Common myeloid progenitor, CD34-positive (primary cell): ENCODE measurements at regions not wholly inside any gene's neighbourhood (a gene's known extent, or its start where the extent isn't known, plus 50 kb on each side); places are given as distances from the start of the nearest gene placed in this dataset.

Source experiments
- CTCF ChIA-PET: fragments of 350-600 bp; sonication (Branson Sonifier 250); formaldehyde crosslinking; loops from one replicate; lab custom pipeline; 2021; ENCODE audit warnings: antibody characterized with exemption; lab: Charles Lee
- POLR2A ChIA-PET: fragments of 350-600 bp; sonication (Branson Sonifier 250); formaldehyde crosslinking; loops from one replicate; lab custom pipeline; 2021; ENCODE audit warnings: antibody characterized with exemption; lab: Charles Lee
- DNase-seq, 3 donors: peaks; one replicate each; pipeline versions ENCODE4 v3.0.0 to v3.0.0-alpha.2; 2013
- H3K27ac ChIP-seq, 2 experiments: 1 replicate in 1 of 2; 2 replicates in 1 of 2; pipeline ENCODE4 v1.7.0; 2013; ENCODE audit warnings: inconsistent platforms in 2 of 2, low read length in 2 of 2, mild to moderate bottlenecking in 2 of 2, low read depth in 1 of 2, moderate library complexity in 1 of 2; ENCODE audit not compliant: severe bottlenecking in 2 of 2, insufficient read depth in 1 of 2, poor library complexity in 1 of 2
- H3K27me3 ChIP-seq, 5 experiments: replicated peaks in 2 of 5; 1 replicate in 3 of 5; 2 replicates in 2 of 5; pipeline versions ENCODE4 v1.6.1 to v1.7.0; 2013; ENCODE audit warnings: low read length in 4 of 5, mild to moderate bottlenecking in 2 of 5, moderate library complexity in 2 of 5, inconsistent platforms in 1 of 5; ENCODE audit not compliant: insufficient read depth in 5 of 5, control insufficient read depth in 4 of 5
- H3K36me3 ChIP-seq, 4 experiments: 1 replicate in 2 of 4; 2 replicates in 2 of 4; pipeline versions ENCODE4 v1.6.1 to v1.7.0; 2013; ENCODE audit warnings: low read length in 3 of 4, control low read depth in 1 of 4, mild to moderate bottlenecking in 1 of 4; ENCODE audit not compliant: control insufficient read depth in 4 of 4, insufficient read depth in 4 of 4
- H3K4me1 ChIP-seq, 4 experiments: 1 replicate in 3 of 4; 2 replicates in 1 of 4; pipeline versions ENCODE4 v1.6.1 to v1.7.1; 2013; ENCODE audit warnings: low read length in 3 of 4, mild to moderate bottlenecking in 3 of 4, control low read depth in 1 of 4, inconsistent platforms in 1 of 4, moderate library complexity in 1 of 4; ENCODE audit not compliant: control insufficient read depth in 4 of 4, insufficient read depth in 4 of 4; ENCODE audit errors: control extremely low read depth in 1 of 4
- H3K4me3 ChIP-seq, 7 experiments: 1 replicate in 4 of 7; 2 replicates in 3 of 7; pipeline versions ENCODE4 v1.5.1 to v1.7.0; 2013; ENCODE audit warnings: mild to moderate bottlenecking in 7 of 7, low read length in 6 of 7, moderate library complexity in 6 of 7, inconsistent platforms in 2 of 7, low read depth in 2 of 7, control low read depth in 1 of 7; ENCODE audit not compliant: insufficient read depth in 4 of 7, control insufficient read depth in 1 of 7; ENCODE audit errors: extremely low read depth in 1 of 7
- H3K9me3 ChIP-seq, 5 experiments: 1 replicate in 4 of 5; 2 replicates in 1 of 5; pipeline versions ENCODE4 v1.6.1 to v1.7.1; 2013; ENCODE audit warnings: low read length in 4 of 5, mild to moderate bottlenecking in 2 of 5, inconsistent platforms in 1 of 5, low read depth in 1 of 5, moderate library complexity in 1 of 5; ENCODE audit not compliant: control insufficient read depth in 4 of 5, insufficient read depth in 2 of 5; ENCODE audit errors: control extremely low read depth in 1 of 5
- WGBS: methylation state at CpG from one replicate; pipeline ENCODE4 v1.1.5; 2013; ENCODE audit not compliant: insufficient coverage; 5-methylcytosine and 5-hydroxymethylcytosine counted together

GRCh38 chr2:11104794-11105660 is 50.2 kb upstream of the SLC66A3 start:
- peaks cover 0 to under 1% (median 0%) of the 10 kb centered on the region in 5 experiments for H3K9me3 ChIP-seq
- POLR2A ChIA-PET, result no interaction called here
- WGBS, result 95% methylated on average over 34 of the region's 34 CpGs

More at GRCh38 chr2:11104794-11105660, 50.2 kb upstream of the SLC66A3 start:
- CTCF ChIA-PET, result interaction anchor here (1.6 kb wide), 1 partner anchor 16 kb away, joined by 3 read pairs; no protein-coding TSS in a partner anchor
- no peak for DNase-seq
- Histone ChIP-seq H3K27ac (no peak overlapping the region), H3K27me3 (peaks cover 0 to 4% (median 2%) of the 10 kb centered on the region in 5 experiments), H3K4me3 (no peak overlapping the region), H3K36me3 (no peaks in the 10 kb centered on the region), H3K4me1 (no peaks in the 10 kb centered on the region)
